ENCODE measurements at regions not wholly inside any gene's neighbourhood (a gene's known extent, or its start where the extent isn't known, plus 50 kb on each side); places are given as distances from the start of the nearest gene placed in this dataset.
"Not testable (repeated sequence)": the region's sequence is repeated elsewhere in the genome, so short reads cannot be mapped to it uniquely, and the experiment has no call there.

DNA sequence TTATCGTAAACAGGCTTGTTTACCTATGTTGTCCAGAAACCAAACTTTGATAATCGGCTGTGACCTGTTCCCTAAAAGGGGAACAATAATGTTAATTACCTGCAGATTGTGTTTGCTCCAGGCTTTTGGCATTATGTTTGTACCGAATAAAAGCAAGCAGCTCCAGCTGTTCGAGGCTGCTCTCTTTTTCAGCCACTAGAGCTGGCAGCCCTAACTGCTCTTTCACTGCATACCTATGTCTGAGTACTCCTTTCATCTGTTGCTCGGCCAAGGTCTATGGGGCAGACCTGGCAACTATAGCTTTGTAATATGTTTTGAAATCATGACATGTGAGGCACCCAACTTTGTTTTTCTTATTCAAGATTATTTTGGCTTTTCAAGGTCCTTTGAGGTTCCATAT, 77.8 kb upstream of the EHBP1 start:
- no peak overlapping the region for H3K27ac Mint-ChIP-seq
- Histone ChIP-seq H3K36me3 (replicated peaks in 1 of 2; ENCODE audit: control insufficient read depth in 1 of 2, insufficient read depth in 2 of 2, low read length in 2 of 2) (no peaks in the 10 kb centered on the region), H3K79me2 (ENCODE audit: insufficient read depth, low read length) (no peaks in the 10 kb centered on the region), H3K27me3 (ENCODE audit: control insufficient read depth in 2 of 2, insufficient read depth in 2 of 2, low read length in 2 of 2) (no peaks in the 10 kb centered on the region), H3K27ac (ENCODE audit: low read depth in 1 of 2, low read length in 2 of 2) (no peak overlapping the region), H2AFZ (ENCODE audit: insufficient read depth, low read depth, low read length, poor library complexity, severe bottlenecking) (no peak overlapping the region), H3K4me3 (replicated peaks in 1 of 3; ENCODE audit: low read depth in 2 of 3, low read length in 3 of 3) (no peak overlapping the region), H3K4me1 (ENCODE audit: control insufficient read depth in 1 of 2, insufficient read depth in 2 of 2, low read length in 2 of 2) (no peaks in the 10 kb centered on the region), H3K9ac (ENCODE audit: insufficient read depth, low read length, poor library complexity, severe bottlenecking) (no peak overlapping the region), H4K20me1 (ENCODE audit: insufficient read depth, low read length) (no peaks in the 10 kb centered on the region), H3K9me3 (replicated peaks in 1 of 2; ENCODE audit: control insufficient read depth in 1 of 2, insufficient read depth in 1 of 2, low read length in 2 of 2) (peaks cover 0 to 4% of the 10 kb centered on the region in 2 donors), H3K4me2 (replicated peaks; ENCODE audit: extremely low read depth, low read length, poor library complexity, severe bottlenecking) (no peak overlapping the region)
- no peaks in the 10 kb centered on the region for H3K36me3 Mint-ChIP-seq
- 96% methylated on average over 4 of the region's 5 CpGs for WGBS (ENCODE audit: insufficient coverage)
- intact Hi-C loops (cut with micrococcal nuclease) = no loop called here
- H3K4me1 Mint-ChIP-seq = no peaks in the 10 kb centered on the region
- DNase-seq = no peak
- H3K4me3 Mint-ChIP-seq = no peak overlapping the region
- peaks cover 0 to 2% (median 0%) of the 10 kb centered on the region in 3 donors for H3K27me3 Mint-ChIP-seq (ENCODE audit: low read depth in 3 of 3)
- peaks cover 12 to 29% (median 18%) of the 10 kb centered on the region in 7 donors for H3K9me3 Mint-ChIP-seq
- TF ChIP-seq, protein P1, sequence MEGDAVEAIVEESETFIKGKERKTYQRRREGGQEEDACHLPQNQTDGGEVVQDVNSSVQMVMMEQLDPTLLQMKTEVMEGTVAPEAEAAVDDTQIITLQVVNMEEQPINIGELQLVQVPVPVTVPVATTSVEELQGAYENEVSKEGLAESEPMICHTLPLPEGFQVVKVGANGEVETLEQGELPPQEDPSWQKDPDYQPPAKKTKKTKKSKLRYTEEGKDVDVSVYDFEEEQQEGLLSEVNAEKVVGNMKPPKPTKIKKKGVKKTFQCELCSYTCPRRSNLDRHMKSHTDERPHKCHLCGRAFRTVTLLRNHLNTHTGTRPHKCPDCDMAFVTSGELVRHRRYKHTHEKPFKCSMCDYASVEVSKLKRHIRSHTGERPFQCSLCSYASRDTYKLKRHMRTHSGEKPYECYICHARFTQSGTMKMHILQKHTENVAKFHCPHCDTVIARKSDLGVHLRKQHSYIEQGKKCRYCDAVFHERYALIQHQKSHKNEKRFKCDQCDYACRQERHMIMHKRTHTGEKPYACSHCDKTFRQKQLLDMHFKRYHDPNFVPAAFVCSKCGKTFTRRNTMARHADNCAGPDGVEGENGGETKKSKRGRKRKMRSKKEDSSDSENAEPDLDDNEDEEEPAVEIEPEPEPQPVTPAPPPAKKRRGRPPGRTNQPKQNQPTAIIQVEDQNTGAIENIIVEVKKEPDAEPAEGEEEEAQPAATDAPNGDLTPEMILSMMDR (IDR thresholded peaks at IDR 0.05) = no peak

DNA sequence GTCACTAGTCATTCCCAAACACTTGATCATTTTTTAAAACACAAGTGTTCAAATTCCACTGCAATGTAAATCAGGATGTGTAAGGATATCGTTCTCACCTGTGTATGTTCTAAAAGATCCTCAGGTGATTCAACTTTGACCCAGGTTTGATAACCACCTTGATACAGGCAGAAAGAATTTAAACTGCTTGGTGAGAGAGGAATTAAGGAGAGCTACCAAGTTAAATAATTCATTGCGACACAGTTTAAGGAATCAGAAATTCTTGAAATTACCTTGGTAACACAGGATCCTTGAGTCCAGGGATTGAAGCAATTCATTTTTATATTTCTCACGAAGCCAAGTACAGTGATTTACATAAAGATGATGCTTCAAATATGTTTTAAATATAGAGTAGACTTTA, 80.7 kb upstream of the EHBP1 start:
- Histone ChIP-seq H2AFZ (ENCODE audit: insufficient read depth, low read depth, low read length, poor library complexity, severe bottlenecking) (no peak overlapping the region), H3K4me3 (replicated peaks in 1 of 3; ENCODE audit: low read depth in 2 of 3, low read length in 3 of 3) (no peak overlapping the region), H3K79me2 (ENCODE audit: insufficient read depth, low read length) (no peaks in the 10 kb centered on the region), H3K9ac (ENCODE audit: insufficient read depth, low read length, poor library complexity, severe bottlenecking) (no peak overlapping the region), H3K4me2 (replicated peaks; ENCODE audit: extremely low read depth, low read length, poor library complexity, severe bottlenecking) (no peak overlapping the region), H4K20me1 (ENCODE audit: insufficient read depth, low read length) (no peaks in the 10 kb centered on the region), H3K9me3 (replicated peaks in 1 of 2; ENCODE audit: control insufficient read depth in 1 of 2, insufficient read depth in 1 of 2, low read length in 2 of 2) (peaks cover 0 to 4% of the 10 kb centered on the region in 2 donors), H3K27ac (ENCODE audit: low read depth in 1 of 2, low read length in 2 of 2) (no peak overlapping the region), H3K27me3 (ENCODE audit: control insufficient read depth in 2 of 2, insufficient read depth in 2 of 2, low read length in 2 of 2) (no peaks in the 10 kb centered on the region), H3K36me3 (replicated peaks in 1 of 2; ENCODE audit: control insufficient read depth in 1 of 2, insufficient read depth in 2 of 2, low read length in 2 of 2) (no peaks in the 10 kb centered on the region), H3K4me1 (ENCODE audit: control insufficient read depth in 1 of 2, insufficient read depth in 2 of 2, low read length in 2 of 2) (no peaks in the 10 kb centered on the region)
- DNase-seq = no peak
- H3K9me3 Mint-ChIP-seq = peaks cover under 1 to 21% (median 15%) of the 10 kb centered on the region in 7 donors
- no peaks in the 10 kb centered on the region for H3K36me3 Mint-ChIP-seq
- TF ChIP-seq, protein P1 (IDR thresholded peaks at IDR 0.05) = no peak
- intact Hi-C loops (cut with micrococcal nuclease) = no loop called here
- no peak overlapping the region for H3K4me3 Mint-ChIP-seq
- peaks cover 0 to 2% (median 0%) of the 10 kb centered on the region in 3 donors for H3K27me3 Mint-ChIP-seq (ENCODE audit: low read depth in 3 of 3)
- H3K4me1 Mint-ChIP-seq = no peaks in the 10 kb centered on the region
- H3K27ac Mint-ChIP-seq = no peak overlapping the region
- WGBS (ENCODE audit: insufficient coverage) = no CpG with 5 or more reads among the region's 3 CpGs

DNA sequence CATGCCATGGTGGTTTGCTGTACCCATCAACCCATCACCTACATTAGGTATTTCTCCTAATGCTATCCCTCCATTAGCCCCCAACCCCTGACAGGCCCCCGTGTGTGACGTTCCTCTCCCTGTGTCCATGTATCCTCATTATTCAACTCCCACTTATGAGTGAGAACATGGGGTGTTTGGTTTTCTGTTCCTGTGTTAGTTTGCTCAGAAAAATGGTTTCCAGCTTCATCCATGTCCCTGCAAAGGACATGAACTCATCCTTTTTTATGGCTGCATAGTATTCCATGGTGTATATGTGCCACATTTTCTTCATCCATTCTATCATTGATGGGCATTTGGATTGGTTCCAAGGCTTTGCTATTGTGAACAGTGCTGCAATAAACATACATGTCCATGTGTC, 89.0 kb upstream of the EHBP1 start:
- H3K4me1 ChIP-seq (ENCODE audit: control insufficient read depth in 1 of 2, insufficient read depth in 2 of 2, low read length in 2 of 2); H3K27me3 ChIP-seq (ENCODE audit: control insufficient read depth in 2 of 2, insufficient read depth in 2 of 2, low read length in 2 of 2); H4K20me1 ChIP-seq (ENCODE audit: insufficient read depth, low read length); H3K9ac ChIP-seq (ENCODE audit: insufficient read depth, low read length, poor library complexity, severe bottlenecking); H3K79me2 ChIP-seq (ENCODE audit: insufficient read depth, low read length); H3K36me3 ChIP-seq (replicated peaks in 1 of 2; ENCODE audit: control insufficient read depth in 1 of 2, insufficient read depth in 2 of 2, low read length in 2 of 2); H3K9me3 ChIP-seq (replicated peaks in 1 of 2; ENCODE audit: control insufficient read depth in 1 of 2, insufficient read depth in 1 of 2, low read length in 2 of 2); H2AFZ ChIP-seq (ENCODE audit: insufficient read depth, low read depth, low read length, poor library complexity, severe bottlenecking); DNase-seq; intact Hi-C loops (cut with micrococcal nuclease); H3K27me3 Mint-ChIP-seq (ENCODE audit: low read depth in 3 of 3); H3K27ac Mint-ChIP-seq; H3K4me3 ChIP-seq (replicated peaks in 1 of 3; ENCODE audit: low read depth in 2 of 3, low read length in 3 of 3); H3K36me3 Mint-ChIP-seq; H3K4me1 Mint-ChIP-seq; H3K4me3 Mint-ChIP-seq; H3K27ac ChIP-seq (ENCODE audit: low read depth in 1 of 2, low read length in 2 of 2); H3K4me2 ChIP-seq (replicated peaks; ENCODE audit: extremely low read depth, low read length, poor library complexity, severe bottlenecking): not testable (repeated sequence)
- WGBS (ENCODE audit: insufficient coverage) = no CpG with 5 or more reads among the region's 2 CpGs
- peaks cover 4 to 24% (median 11%) of the 10 kb centered on the region in 7 donors for H3K9me3 Mint-ChIP-seq

Data from CD14-positive monocyte (primary cell).